NCI-H526 treated with DMSO at 0.1 percent for 48 hours (cell line): ENCODE measurements at regions not wholly inside any gene's neighbourhood (a gene's known extent, or its start where the extent isn't known, plus 50 kb on each side); places are given as distances from the start of the nearest gene placed in this dataset.
"Not testable (repeated sequence)": the region's sequence is repeated elsewhere in the genome, so short reads cannot be mapped to it uniquely, and the experiment has no call there.

Experiments
- DNase-seq: peaks from one replicate; lab custom pipeline; 2025; lab: John Stamatoyannopoulos, UW

- no peak for DNase-seq
Observed at GRCh38 chr13:101003566-101003965, 329.0 kb upstream of the TMTC4 start.

- DNase-seq, result no peak
Observed at GRCh38 chr13:100989392-100989791, 314.8 kb upstream of the TMTC4 start.

- no peak for DNase-seq
Observed at GRCh38 chr13:100988921-100989320, 314.3 kb upstream of the TMTC4 start.

- no peak for DNase-seq
Observed at GRCh38 chr13:100987948-100988347, 313.4 kb upstream of the TMTC4 start.

GRCh38 chr13:100986571-100986970, 312.0 kb upstream of the TMTC4 start:
- DNase-seq, result no peak

GRCh38 chr13:100984085-100984705, 309.6 kb upstream of the TMTC4 start:
- no peak for DNase-seq

- no peak for DNase-seq
Observed at GRCh38 chr13:100983111-100983510, 308.5 kb upstream of the TMTC4 start.

- DNase-seq, result no peak
Observed at GRCh38 chr13:100980171-100980570, 305.6 kb upstream of the TMTC4 start.

- no peak for DNase-seq
Observed at GRCh38 chr13:100977841-100978240, 303.2 kb upstream of the TMTC4 start.

- no peak for DNase-seq
Observed at GRCh38 chr13:100976993-100977392, 302.4 kb upstream of the TMTC4 start.

- not testable (repeated sequence) for DNase-seq
Observed at GRCh38 chr13:100975666-100976065, 301.1 kb upstream of the TMTC4 start.

GRCh38 chr13:100962585-100962984, 288.0 kb upstream of the TMTC4 start:
- DNase-seq, result no peak

GRCh38 chr13:100961186-100961585, 286.6 kb upstream of the TMTC4 start:
- no peak for DNase-seq

GRCh38 chr13:100958831-100959230, 284.2 kb upstream of the TMTC4 start:
- DNase-seq, result no peak

- DNase-seq, result no peak
Observed at GRCh38 chr13:100957741-100958140, 283.1 kb upstream of the TMTC4 start.

- no peak for DNase-seq
Observed at GRCh38 chr13:100954430-100955305, 280.1 kb upstream of the TMTC4 start.

GRCh38 chr13:100951016-100951415, 276.4 kb upstream of the TMTC4 start:
- no peak for DNase-seq

- DNase-seq, result not testable (repeated sequence)
Observed at GRCh38 chr13:100948937-100949336, 274.3 kb upstream of the TMTC4 start.

GRCh38 chr13:100946588-100946987, 272.0 kb upstream of the TMTC4 start:
- no peak for DNase-seq

- no peak for DNase-seq
Observed at GRCh38 chr13:100944791-100945345, 270.3 kb upstream of the TMTC4 start.

GRCh38 chr13:100942742-100943141, 268.1 kb upstream of the TMTC4 start:
- no peak for DNase-seq

- DNase-seq, result no peak
Observed at GRCh38 chr13:100941377-100942368, 267.1 kb upstream of the TMTC4 start.
